ENCODE measurements at regions not wholly inside any gene's neighbourhood (a gene's known extent, or its start where the extent isn't known, plus 50 kb on each side); places are given as distances from the start of the nearest gene placed in this dataset.

DNA sequence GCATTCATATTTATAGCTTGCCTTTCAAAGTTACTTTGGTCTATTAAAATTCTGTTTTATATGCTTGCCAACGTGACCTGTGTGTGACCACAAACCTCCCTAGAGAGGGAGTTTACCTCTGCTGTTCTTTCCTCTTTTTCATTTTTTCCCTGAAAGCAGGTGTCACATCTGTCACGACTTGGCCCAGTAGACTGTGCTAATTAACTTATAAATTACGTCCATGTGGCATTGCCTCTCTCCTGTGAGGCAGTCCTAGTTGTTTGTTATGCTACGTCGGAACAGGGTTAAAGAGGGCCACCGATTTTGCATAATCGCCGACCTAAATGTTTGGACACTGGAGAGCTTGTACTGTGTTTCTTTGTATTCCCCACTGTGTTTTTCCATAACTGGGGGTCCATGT is 343.9 kb upstream of the FLRT2 start:
- TF ChIP-seq POLR2AphosphoS5 (IDR thresholded peaks at IDR 0.05; ENCODE audit: insufficient read depth in 1 of 2, low read depth in 1 of 2) (no peak), POLR2A (IDR thresholded peaks at IDR 0.05) (no peak)

Measured in vagina (tissue), 2 donors.